GM18873 (cell line): ENCODE measurements at regions not wholly inside any gene's neighbourhood (a gene's known extent, or its start where the extent isn't known, plus 50 kb on each side); places are given as distances from the start of the nearest gene placed in this dataset.
"Not testable (repeated sequence)": the region's sequence is repeated elsewhere in the genome, so short reads cannot be mapped to it uniquely, and the experiment has no call there.

Experiments used
- ATAC-seq: cut with Tn5 transposase; IDR thresholded peaks from one replicate; pipeline ENCODE4 v1.9.1; 2021; ENCODE audit warnings: mild to moderate bottlenecking, moderate library complexity, moderate number of reproducible peaks; ENCODE audit not compliant: unreplicated experiment, low FRiP score

DNA sequence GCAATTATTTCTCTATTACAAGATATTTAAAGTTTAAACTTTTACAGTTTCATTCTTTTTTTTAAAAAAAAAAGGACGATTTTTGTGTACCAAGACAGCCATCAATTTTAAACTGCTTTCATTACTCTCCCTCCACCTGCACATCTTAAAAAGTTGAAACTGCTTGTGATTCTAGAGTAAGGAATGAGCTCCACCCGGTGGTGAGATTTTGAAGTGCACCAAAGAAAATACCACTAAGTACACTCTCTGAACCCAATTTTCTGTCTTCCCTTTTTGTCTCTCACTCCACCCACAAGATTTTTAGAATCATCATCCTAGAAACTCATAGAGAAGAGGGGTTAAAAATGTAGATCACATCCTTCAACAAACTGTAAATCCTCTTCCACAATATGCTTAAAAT is 91.3 kb upstream of the WDR44 start:
- no peak for ATAC-seq

GRCh38 chrX:118255921-118256320 is 90.0 kb upstream of the WDR44 start:
- ATAC-seq = no peak

DNA sequence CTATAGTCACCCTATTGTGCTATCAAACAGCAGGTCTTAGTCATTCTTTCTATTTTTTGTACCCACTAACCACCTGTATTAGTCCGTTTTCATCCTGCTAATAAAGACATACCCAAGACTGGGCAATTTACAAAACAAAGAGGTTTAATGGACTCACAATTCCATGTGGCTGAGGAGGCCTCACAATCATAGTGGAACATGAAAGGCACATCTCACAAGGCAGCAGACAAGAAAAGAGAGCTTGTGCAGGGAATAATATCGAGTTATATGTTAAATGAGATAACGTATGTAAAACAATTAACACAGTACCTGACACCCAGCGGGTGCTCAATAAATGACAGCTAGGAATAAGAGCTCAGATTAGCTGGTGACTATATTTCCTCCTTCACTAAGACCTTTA is 88.1 kb upstream of the WDR44 start:
- no peak for ATAC-seq

- ATAC-seq = no peak
These were observed 86.7 kb upstream of the WDR44 start for GRCh38 chrX:118259213-118259612.

DNA sequence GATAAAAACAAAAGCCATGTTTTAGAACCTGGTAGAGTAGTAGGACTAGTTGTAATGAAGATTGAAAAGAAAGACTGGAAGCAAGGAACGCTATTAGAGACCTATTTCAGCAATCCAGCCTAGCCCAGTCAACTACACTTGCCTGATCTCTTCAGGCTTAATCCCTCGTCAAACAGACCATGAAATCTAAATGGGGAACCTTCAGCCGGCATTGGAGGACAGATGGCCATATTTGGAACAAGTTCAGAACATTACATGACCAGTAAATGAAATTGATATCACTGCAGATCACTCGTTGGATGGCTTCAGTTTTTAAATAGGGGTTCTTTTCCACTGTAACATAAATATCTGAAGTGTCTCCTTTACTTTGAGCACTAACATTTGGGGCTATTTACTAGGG is 84.8 kb upstream of the WDR44 start:
- no peak for ATAC-seq

DNA sequence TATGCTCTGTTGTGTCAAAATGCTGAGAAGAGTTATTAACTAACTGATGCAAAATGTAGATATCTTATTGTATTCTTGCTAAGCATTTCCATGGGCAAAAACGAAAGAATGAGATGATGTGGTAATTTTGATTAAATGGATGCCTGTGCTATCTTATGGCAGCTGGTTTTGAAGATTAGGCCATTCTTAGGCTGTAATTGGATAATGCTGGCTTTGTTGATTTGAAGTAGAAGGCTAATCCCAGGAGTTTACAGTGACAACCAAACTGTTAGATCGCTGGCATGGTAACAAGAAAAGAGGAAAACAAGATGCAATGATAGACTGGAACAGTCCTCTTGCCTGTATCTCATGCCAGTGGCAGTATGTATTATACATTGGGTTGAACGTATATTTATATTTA is 74.1 kb upstream of the WDR44 start:
- ATAC-seq = no peak

- no peak for ATAC-seq
These were observed 73.7 kb upstream of the WDR44 start for GRCh38 chrX:118272242-118272641.

DNA sequence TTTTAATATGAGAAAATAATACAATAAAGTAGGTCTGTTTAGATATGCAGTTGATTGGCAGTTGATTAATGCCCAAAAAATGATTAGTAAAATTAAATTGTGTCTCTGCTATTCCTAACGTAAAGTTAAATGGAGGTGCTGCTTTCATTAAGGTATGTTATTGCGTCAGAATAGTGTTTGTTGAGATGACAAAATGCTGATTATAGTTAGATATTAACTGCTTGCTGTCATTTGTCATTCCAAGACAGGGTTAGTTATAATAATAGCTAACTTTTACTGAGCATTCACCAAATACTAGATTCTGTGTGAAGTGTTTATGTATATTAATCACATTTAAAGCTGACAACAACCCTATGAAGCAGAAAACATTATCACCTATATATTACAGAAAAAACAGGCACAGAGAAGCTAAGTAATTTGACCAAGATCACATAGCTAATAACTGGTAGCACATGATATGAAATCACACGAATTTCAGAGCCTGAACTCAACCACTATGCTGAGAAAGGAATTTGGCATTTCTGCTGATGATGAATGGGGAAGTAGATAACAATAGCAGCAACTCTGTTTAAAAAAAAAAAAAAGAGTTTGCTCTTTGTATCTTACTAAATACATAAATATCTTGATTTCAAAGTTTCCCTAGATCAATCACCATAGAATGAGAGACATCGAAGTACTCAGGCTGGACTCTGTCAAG is 59.7 kb upstream of the WDR44 start:
- no peak for ATAC-seq

DNA sequence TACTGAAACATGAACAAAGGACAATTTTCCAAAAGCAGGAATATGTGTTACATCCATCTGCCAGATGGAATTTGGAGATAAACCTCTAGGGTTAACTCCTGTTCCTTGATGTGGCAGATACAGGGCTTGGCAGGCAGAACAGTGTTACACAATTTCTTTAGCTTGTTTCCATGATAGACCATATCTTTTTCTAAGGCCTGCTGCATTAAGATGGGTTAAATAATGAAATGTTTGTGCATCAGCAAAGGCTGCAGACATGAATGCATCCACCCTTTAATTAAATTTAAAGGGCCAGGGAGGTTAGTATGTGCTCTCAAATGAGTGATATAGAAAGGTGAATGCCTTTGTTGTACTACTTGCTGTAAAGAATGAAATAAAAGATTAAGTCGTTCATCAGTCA is 50.1 kb upstream of the WDR44 start:
- ATAC-seq = not testable (repeated sequence)
